Natural killer cell (primary cell): ENCODE measurements at regions not wholly inside any gene's neighbourhood (a gene's known extent, or its start where the extent isn't known, plus 50 kb on each side); places are given as distances from the start of the nearest gene placed in this dataset.
A peak's percentile ranks its signal among the peaks of the same experiment; 100 is the strongest.

Experiments
- ATAC-seq, 3 donors: fragments of 150-1000 bp in 2 of 3; fragments of 200-7000 bp in 1 of 3; cut with Tn5 transposase; 1 replicate in 1 of 3; 2 replicates in 2 of 3; pipeline ENCODE4 v1.10.0; 2021; ENCODE audit warnings: mild to moderate bottlenecking in 2 of 3, moderate library complexity in 2 of 3
- DNase-seq, 2 donors: peaks; one replicate each; pipeline versions ENCODE4 v3.0.0 to v3.0.0-alpha.2; 2013 to 2021; ENCODE audit warnings: mixed read lengths in 1 of 2
- H3K27ac ChIP-seq: one replicate; pipeline ENCODE4 v1.5.1; 2013; ENCODE audit warnings: mild to moderate bottlenecking, low read length
- H3K27me3 ChIP-seq: one replicate; pipeline ENCODE4 v1.6.1; 2013; ENCODE audit warnings: low read length; ENCODE audit not compliant: control insufficient read depth, insufficient read depth
- H3K36me3 ChIP-seq: one replicate; pipeline ENCODE4 v1.6.1; 2013; ENCODE audit warnings: low read length; ENCODE audit not compliant: control insufficient read depth, insufficient read depth
- H3K4me1 ChIP-seq: one replicate; pipeline ENCODE4 v1.6.1; 2013; ENCODE audit warnings: low read length; ENCODE audit not compliant: control insufficient read depth, insufficient read depth
- H3K4me3 ChIP-seq: one replicate; pipeline ENCODE4 v1.5.1; 2013; ENCODE audit warnings: low read length
- H3K9me3 ChIP-seq: one replicate; pipeline ENCODE4 v1.6.1; 2013; ENCODE audit warnings: low read length; ENCODE audit not compliant: control insufficient read depth, insufficient read depth
- H3K27ac Mint-ChIP-seq, 2 donors: one replicate each; pipeline ENCODE4 v1.8.0; 2022; ENCODE audit warnings: mild to moderate bottlenecking in 2 of 2, mixed read lengths in 2 of 2, moderate library complexity in 1 of 2
- H3K27me3 Mint-ChIP-seq, 2 donors: one replicate each; pipeline ENCODE4 v1.8.0; 2022; ENCODE audit warnings: low read depth in 2 of 2, mixed read lengths in 2 of 2
- H3K36me3 Mint-ChIP-seq: one replicate; pipeline ENCODE4 v1.8.0; 2022; ENCODE audit warnings: mixed read lengths
- H3K4me1 Mint-ChIP-seq, 2 donors: one replicate each; pipeline ENCODE4 v1.8.0; 2022; ENCODE audit warnings: mixed read lengths in 2 of 2
- H3K4me3 Mint-ChIP-seq: one replicate; pipeline ENCODE4 v1.8.0; 2022; ENCODE audit warnings: mild to moderate bottlenecking, moderate library complexity, mixed read lengths
- H3K9me3 Mint-ChIP-seq, 2 donors: one replicate each; pipeline ENCODE4 v1.8.0; 2022; ENCODE audit warnings: mixed read lengths in 2 of 2
- whole genome bisulfite sequencing: methylation state at CpG from one replicate; pipeline ENCODE4 v1.1.7; 2013; ENCODE audit warnings: missing lambda C conversion rate; ENCODE audit not compliant: insufficient coverage; 5-methylcytosine and 5-hydroxymethylcytosine counted together
- intact Hi-C: fragments of 100-400 bp; cut with micrococcal nuclease; formaldehyde crosslinking; loops from one replicate; pipeline ENCODE4 v1.14.2; 2022
- TF ChIP-seq, protein P1 (sequence below): fragments of 200-600 bp; IDR thresholded peaks from one replicate; pipeline ENCODE4 v1.8.0; 2022; ENCODE audit warnings: antibody characterized with exemption

DNA sequence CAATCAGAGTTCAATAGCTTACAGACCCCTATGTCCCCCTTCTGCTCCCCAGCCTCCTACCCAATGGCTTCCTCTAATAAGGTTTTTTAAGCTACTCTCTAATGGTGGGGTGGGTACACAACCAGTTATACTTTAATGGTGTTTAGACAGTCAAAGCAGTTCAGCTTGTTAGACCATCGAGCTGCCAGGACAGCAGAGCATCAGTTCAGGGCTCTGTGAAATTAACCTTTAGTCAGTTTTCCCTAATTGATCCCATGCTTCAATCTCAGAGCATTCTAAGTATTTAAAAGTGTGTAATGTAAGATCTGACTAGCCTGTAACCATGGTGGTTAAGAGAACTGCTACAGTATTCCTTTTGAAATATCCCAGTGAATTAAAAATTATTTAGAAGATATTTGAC, 107.2 kb upstream of the ZNF644 start:
- intact Hi-C loops = no loop called here
- ATAC-seq (no peak), DNase-seq (no peak)
- no peaks in the 10 kb centered on the region for H3K9me3 ChIP-seq
- Mint-ChIP-seq H3K36me3 (no peaks in the 10 kb centered on the region), H3K4me3 (no peak overlapping the region), H3K27ac (no peak overlapping the region), H3K9me3 (no peaks in the 10 kb centered on the region), H3K4me1 (peaks cover 13 to 14% of the 10 kb centered on the region in 2 donors), H3K27me3 (peaks cover 40 to 73% of the 10 kb centered on the region in 2 donors)
- H3K4me1 ChIP-seq = peaks cover 13% of the 10 kb centered on the region
- no peak overlapping the region for H3K4me3 ChIP-seq
- H3K27me3 ChIP-seq = peaks cover 2% of the 10 kb centered on the region
- WGBS = 73% methylated on average over 1 of the region's 1 CpG
- TF ChIP-seq, protein P1, sequence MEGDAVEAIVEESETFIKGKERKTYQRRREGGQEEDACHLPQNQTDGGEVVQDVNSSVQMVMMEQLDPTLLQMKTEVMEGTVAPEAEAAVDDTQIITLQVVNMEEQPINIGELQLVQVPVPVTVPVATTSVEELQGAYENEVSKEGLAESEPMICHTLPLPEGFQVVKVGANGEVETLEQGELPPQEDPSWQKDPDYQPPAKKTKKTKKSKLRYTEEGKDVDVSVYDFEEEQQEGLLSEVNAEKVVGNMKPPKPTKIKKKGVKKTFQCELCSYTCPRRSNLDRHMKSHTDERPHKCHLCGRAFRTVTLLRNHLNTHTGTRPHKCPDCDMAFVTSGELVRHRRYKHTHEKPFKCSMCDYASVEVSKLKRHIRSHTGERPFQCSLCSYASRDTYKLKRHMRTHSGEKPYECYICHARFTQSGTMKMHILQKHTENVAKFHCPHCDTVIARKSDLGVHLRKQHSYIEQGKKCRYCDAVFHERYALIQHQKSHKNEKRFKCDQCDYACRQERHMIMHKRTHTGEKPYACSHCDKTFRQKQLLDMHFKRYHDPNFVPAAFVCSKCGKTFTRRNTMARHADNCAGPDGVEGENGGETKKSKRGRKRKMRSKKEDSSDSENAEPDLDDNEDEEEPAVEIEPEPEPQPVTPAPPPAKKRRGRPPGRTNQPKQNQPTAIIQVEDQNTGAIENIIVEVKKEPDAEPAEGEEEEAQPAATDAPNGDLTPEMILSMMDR = no peak
- H3K36me3 ChIP-seq = no peaks in the 10 kb centered on the region
- no peak overlapping the region for H3K27ac ChIP-seq

DNA sequence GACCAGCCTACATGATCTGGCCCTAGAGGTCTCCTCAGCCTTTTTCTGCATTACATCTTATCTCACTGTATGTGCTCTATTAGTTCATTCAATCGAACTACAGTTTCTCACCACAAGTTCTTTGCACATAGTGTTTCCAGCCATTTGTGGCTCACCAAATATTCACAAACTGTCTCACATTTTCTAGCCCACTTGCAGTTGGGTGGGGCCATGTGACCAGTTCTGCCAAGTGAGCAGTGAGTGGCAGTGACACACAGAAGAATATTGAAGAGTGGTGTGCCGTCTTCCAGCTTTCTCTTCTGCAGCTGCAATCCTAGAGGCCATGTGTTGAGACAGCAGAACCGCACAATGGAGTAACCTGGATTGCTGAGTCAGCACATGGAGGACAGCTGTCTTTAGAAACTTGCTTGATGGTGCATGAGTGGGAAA, 103.2 kb upstream of the ZNF644 start:
- no peak overlapping the region for H3K27ac ChIP-seq
- Mint-ChIP-seq H3K27ac (peak overlapping the region in 1 of 2 donors; percentile 31), H3K27me3 (peaks cover 20 to 63% of the 10 kb centered on the region in 2 donors), H3K4me1 (peaks cover 23 to 24% of the 10 kb centered on the region in 2 donors), H3K9me3 (no peaks in the 10 kb centered on the region), H3K4me3 (peak overlapping the region; percentile 1), H3K36me3 (no peaks in the 10 kb centered on the region)
- no peak overlapping the region for H3K4me3 ChIP-seq
- ATAC-seq (peak; percentile 82 to 94 (median 84)), DNase-seq (peak; percentile 32 to 54)
- H3K36me3 ChIP-seq = no peaks in the 10 kb centered on the region
- peaks cover 2% of the 10 kb centered on the region for H3K27me3 ChIP-seq
- intact Hi-C loops = loop anchor here (2.0 kb wide), 1 partner anchor 104 kb away; no protein-coding TSS in a partner anchor
- WGBS = 30% methylated on average over 3 of the region's 3 CpGs
- H3K4me1 ChIP-seq = peaks cover 16% of the 10 kb centered on the region
- H3K9me3 ChIP-seq = no peaks in the 10 kb centered on the region
- TF ChIP-seq, protein P1 = no peak

DNA sequence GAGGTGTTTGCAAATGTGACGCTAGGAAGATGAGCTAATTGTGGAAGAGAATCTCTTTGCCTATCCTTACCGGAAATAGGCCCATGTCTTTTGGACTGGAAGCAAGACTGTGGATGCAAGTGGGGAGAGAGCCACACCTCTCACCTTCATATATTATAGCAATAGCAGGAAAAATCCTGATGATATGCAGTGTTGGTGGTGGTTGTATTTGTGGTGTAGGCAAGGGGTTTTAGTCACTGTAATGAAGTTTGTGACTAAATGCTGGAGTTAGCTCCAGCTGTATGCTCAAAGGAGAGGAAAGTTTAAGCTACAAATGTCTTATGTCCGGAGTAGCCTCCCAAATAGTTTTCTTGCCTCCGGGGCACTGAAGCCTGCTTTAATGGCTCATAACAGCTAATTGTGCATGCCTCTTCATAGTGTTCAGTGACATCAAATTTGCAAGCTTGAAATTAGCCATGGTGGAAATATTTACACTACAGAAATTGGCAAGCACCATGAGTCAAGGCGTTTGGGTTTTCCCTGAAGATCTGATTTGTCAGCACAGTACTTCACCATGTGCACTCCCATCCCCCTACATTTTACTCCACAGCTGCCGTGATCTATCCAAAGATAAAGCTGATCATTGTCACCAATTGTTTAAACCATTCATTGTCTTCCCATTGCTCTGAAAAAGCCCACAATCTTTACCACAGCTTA, 102.6 kb upstream of the ZNF644 start:
- Mint-ChIP-seq H3K36me3 (no peaks in the 10 kb centered on the region), H3K27ac (peak overlapping the region in 1 of 2 donors; percentile 31), H3K27me3 (peaks cover 20 to 57% of the 10 kb centered on the region in 2 donors)

More for the DNA sequence above, 102.6 kb upstream of the ZNF644 start:
- H3K4me3 ChIP-seq = no peak overlapping the region
- no peaks in the 10 kb centered on the region for H3K9me3 ChIP-seq
- Mint-ChIP-seq H3K4me1 (peaks cover 23 to 24% of the 10 kb centered on the region in 2 donors), H3K4me3 (peak overlapping the region; percentile 1), H3K9me3 (no peaks in the 10 kb centered on the region)
- TF ChIP-seq, protein P1 = no peak
- H3K4me1 ChIP-seq = peaks cover 16% of the 10 kb centered on the region
- peak; percentile 15 to 62 (median 38) for ATAC-seq
- H3K36me3 ChIP-seq = no peaks in the 10 kb centered on the region
- no peak overlapping the region for H3K27ac ChIP-seq
- peaks cover 2% of the 10 kb centered on the region for H3K27me3 ChIP-seq
- intact Hi-C loops = loop anchor here (2.0 kb wide), 1 partner anchor 104 kb away; no protein-coding TSS in a partner anchor
- DNase-seq = peak in 1 of 2 donors; percentile 19
- 72% methylated on average over 5 of the region's 6 CpGs for WGBS
